ENCODE measurements at regions not wholly inside any gene's neighbourhood (a gene's known extent, or its start where the extent isn't known, plus 50 kb on each side); places are given as distances from the start of the nearest gene placed in this dataset.

GRCh38 chr5:27412384-27412783, 374.0 kb upstream of the CDH9 start:
- H3K4me3 ChIP-seq, result no peak overlapping the region
- H3K27me3 ChIP-seq, result no peaks in the 10 kb centered on the region
- no peak overlapping the region for H3K27ac ChIP-seq
- H3K9ac ChIP-seq, result no peak overlapping the region
- no peak for TF ChIP-seq Cebpa-rat (IDR thresholded peaks at IDR 0.05)
- no peaks in the 10 kb centered on the region for H4K20me1 ChIP-seq
- H3K4me1 ChIP-seq, result no peaks in the 10 kb centered on the region
- H3K36me3 ChIP-seq, result no peaks in the 10 kb centered on the region
- H3K9me3 ChIP-seq, result no peaks in the 10 kb centered on the region
- no peak overlapping the region for H3K4me2 ChIP-seq

- Histone ChIP-seq H3K27ac (no peak overlapping the region), H3K4me3 (no peak overlapping the region), H3K4me2 (no peak overlapping the region), H3K27me3 (no peaks in the 10 kb centered on the region), H3K36me3 (no peaks in the 10 kb centered on the region), H3K9me3 (no peaks in the 10 kb centered on the region), H4K20me1 (no peaks in the 10 kb centered on the region), H3K9ac (no peak overlapping the region), H3K4me1 (no peaks in the 10 kb centered on the region)
- TF ChIP-seq Cebpa-rat (IDR thresholded peaks at IDR 0.05), result no peak
Observed at GRCh38 chr5:27406020-27406419, 367.6 kb upstream of the CDH9 start.

- Histone ChIP-seq H3K4me1 (no peaks in the 10 kb centered on the region), H4K20me1 (no peaks in the 10 kb centered on the region), H3K4me2 (no peak overlapping the region), H3K9me3 (no peaks in the 10 kb centered on the region), H3K27ac (no peak overlapping the region), H3K27me3 (no peaks in the 10 kb centered on the region), H3K9ac (no peak overlapping the region), H3K4me3 (no peak overlapping the region), H3K36me3 (no peaks in the 10 kb centered on the region)
- no peak for TF ChIP-seq Cebpa-rat (IDR thresholded peaks at IDR 0.05)
Observed at GRCh38 chr5:27403243-27403882, 365.0 kb upstream of the CDH9 start.

- no peaks in the 10 kb centered on the region for H4K20me1 ChIP-seq
- no peak overlapping the region for H3K9ac ChIP-seq
- no peak overlapping the region for H3K27ac ChIP-seq
- H3K9me3 ChIP-seq, result no peaks in the 10 kb centered on the region
- no peaks in the 10 kb centered on the region for H3K27me3 ChIP-seq
- no peak overlapping the region for H3K4me3 ChIP-seq
- no peaks in the 10 kb centered on the region for H3K4me1 ChIP-seq
- H3K36me3 ChIP-seq, result no peaks in the 10 kb centered on the region
- no peak overlapping the region for H3K4me2 ChIP-seq
- no peak for TF ChIP-seq Cebpa-rat (IDR thresholded peaks at IDR 0.05)
Observed at GRCh38 chr5:27402828-27403227, 364.4 kb upstream of the CDH9 start.

- no peak overlapping the region for H3K4me2 ChIP-seq
- no peak overlapping the region for H3K9ac ChIP-seq
- H3K36me3 ChIP-seq, result no peaks in the 10 kb centered on the region
- no peaks in the 10 kb centered on the region for H4K20me1 ChIP-seq
- no peak overlapping the region for H3K27ac ChIP-seq
- TF ChIP-seq Cebpa-rat (IDR thresholded peaks at IDR 0.05), result no peak
- H3K4me3 ChIP-seq, result no peak overlapping the region
- H3K4me1 ChIP-seq, result no peaks in the 10 kb centered on the region
- H3K9me3 ChIP-seq, result no peaks in the 10 kb centered on the region
- no peaks in the 10 kb centered on the region for H3K27me3 ChIP-seq
Observed at GRCh38 chr5:27396998-27397397, 358.6 kb upstream of the CDH9 start.

GRCh38 chr5:27392716-27393115, 354.3 kb upstream of the CDH9 start:
- H3K4me1 ChIP-seq, result no peaks in the 10 kb centered on the region

GRCh38 chr5:27389696-27390095, 351.3 kb upstream of the CDH9 start:
- no peaks in the 10 kb centered on the region for H3K9me3 ChIP-seq
- no peaks in the 10 kb centered on the region for H3K4me1 ChIP-seq
- H3K9ac ChIP-seq, result no peak overlapping the region
- H3K4me2 ChIP-seq, result no peak overlapping the region
- H3K27ac ChIP-seq, result no peak overlapping the region
- H3K36me3 ChIP-seq, result no peaks in the 10 kb centered on the region
- no peak overlapping the region for H3K4me3 ChIP-seq
- no peak for TF ChIP-seq Cebpa-rat (IDR thresholded peaks at IDR 0.05)
- H3K27me3 ChIP-seq, result no peaks in the 10 kb centered on the region
- no peaks in the 10 kb centered on the region for H4K20me1 ChIP-seq

More at GRCh38 chr5:27392716-27393115, 354.3 kb upstream of the CDH9 start:
- H3K9me3 ChIP-seq, result no peaks in the 10 kb centered on the region
- no peak overlapping the region for H3K27ac ChIP-seq
- no peak overlapping the region for H3K9ac ChIP-seq
- no peak for TF ChIP-seq Cebpa-rat (IDR thresholded peaks at IDR 0.05)
- H3K4me2 ChIP-seq, result no peak overlapping the region
- no peak overlapping the region for H3K4me3 ChIP-seq
- H4K20me1 ChIP-seq, result no peaks in the 10 kb centered on the region
- no peaks in the 10 kb centered on the region for H3K36me3 ChIP-seq
- H3K27me3 ChIP-seq, result no peaks in the 10 kb centered on the region

GRCh38 chr5:27388755-27389154, 350.4 kb upstream of the CDH9 start:
- no peak overlapping the region for H3K27ac ChIP-seq
- H3K27me3 ChIP-seq, result no peaks in the 10 kb centered on the region
- H3K4me2 ChIP-seq, result no peak overlapping the region
- H3K4me1 ChIP-seq, result no peaks in the 10 kb centered on the region
- no peaks in the 10 kb centered on the region for H4K20me1 ChIP-seq
- no peak overlapping the region for H3K9ac ChIP-seq
- no peak overlapping the region for H3K4me3 ChIP-seq
- H3K9me3 ChIP-seq, result no peaks in the 10 kb centered on the region
- no peaks in the 10 kb centered on the region for H3K36me3 ChIP-seq
- TF ChIP-seq Cebpa-rat (IDR thresholded peaks at IDR 0.05), result no peak

- H4K20me1 ChIP-seq, result no peaks in the 10 kb centered on the region
- H3K9ac ChIP-seq, result no peak overlapping the region
- H3K4me2 ChIP-seq, result no peak overlapping the region
- H3K36me3 ChIP-seq, result no peaks in the 10 kb centered on the region
- H3K9me3 ChIP-seq, result no peaks in the 10 kb centered on the region
- no peak for TF ChIP-seq Cebpa-rat (IDR thresholded peaks at IDR 0.05)
- no peak overlapping the region for H3K4me3 ChIP-seq
- H3K27me3 ChIP-seq, result no peaks in the 10 kb centered on the region
- H3K27ac ChIP-seq, result no peak overlapping the region
- H3K4me1 ChIP-seq, result no peaks in the 10 kb centered on the region
Observed at GRCh38 chr5:27387535-27388073, 349.2 kb upstream of the CDH9 start.

- Histone ChIP-seq H3K27ac (no peak overlapping the region), H3K9ac (no peak overlapping the region), H3K4me2 (no peak overlapping the region), H3K27me3 (no peaks in the 10 kb centered on the region), H3K4me3 (no peak overlapping the region), H3K36me3 (no peaks in the 10 kb centered on the region), H3K4me1 (no peaks in the 10 kb centered on the region), H4K20me1 (no peaks in the 10 kb centered on the region), H3K9me3 (no peaks in the 10 kb centered on the region)
- TF ChIP-seq Cebpa-rat (IDR thresholded peaks at IDR 0.05), result no peak
Observed at GRCh38 chr5:27381686-27382085, 343.3 kb upstream of the CDH9 start.

- TF ChIP-seq Cebpa-rat (IDR thresholded peaks at IDR 0.05), result no peak
- H3K9me3 ChIP-seq, result no peaks in the 10 kb centered on the region
- H4K20me1 ChIP-seq, result no peaks in the 10 kb centered on the region
- H3K27me3 ChIP-seq, result no peaks in the 10 kb centered on the region
- no peaks in the 10 kb centered on the region for H3K36me3 ChIP-seq
- H3K4me3 ChIP-seq, result no peak overlapping the region
- H3K4me2 ChIP-seq, result no peak overlapping the region
- H3K27ac ChIP-seq, result no peak overlapping the region
- H3K4me1 ChIP-seq, result no peaks in the 10 kb centered on the region
- H3K9ac ChIP-seq, result no peak overlapping the region
Observed at GRCh38 chr5:27377626-27378025, 339.2 kb upstream of the CDH9 start.

Measured in BLaER1 (cell line).